ENCODE measurements at regions not wholly inside any gene's neighbourhood (a gene's known extent, or its start where the extent isn't known, plus 50 kb on each side); places are given as distances from the start of the nearest gene placed in this dataset.

DNA sequence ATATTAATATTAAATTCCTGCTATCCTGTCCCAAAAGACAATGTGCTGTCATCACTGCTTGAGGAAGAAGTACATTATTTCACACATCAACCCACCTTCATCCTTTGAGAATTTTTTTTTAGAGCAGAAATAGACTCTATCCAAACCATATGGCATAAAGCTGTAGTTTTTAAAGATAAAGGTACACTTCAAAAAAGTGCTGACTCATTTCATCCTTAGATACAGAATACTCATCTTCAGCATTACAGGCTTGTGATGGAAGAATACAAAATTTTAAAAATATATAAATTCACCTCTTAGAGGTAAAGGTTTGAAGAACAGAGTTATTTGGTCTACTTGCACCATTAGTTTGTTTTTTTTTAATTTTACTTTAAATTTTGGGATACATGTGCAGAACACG, 126.7 kb upstream of the ERG start:
- WGBS (ENCODE audit: extremely low coverage, insufficient coverage, insufficient read length) = no CpG with 5 or more reads among the region's 1 CpG
- no peak for DNase-seq
- Histone ChIP-seq H3K9me3 (ENCODE audit: insufficient read depth, low read depth, low read length) (peaks cover 5% of the 10 kb centered on the region), H4K91ac (ENCODE audit: low read depth, low read length) (no peak overlapping the region), H3K4me1 (ENCODE audit: control insufficient read depth in 1 of 2, insufficient read depth in 2 of 2, low read length in 2 of 2) (peaks cover 0 to 2% of the 10 kb centered on the region in 2 experiments), H4K8ac (ENCODE audit: low read depth, low read length) (no peak overlapping the region), H3K4ac (ENCODE audit: low read depth, low read length) (no peak overlapping the region), H3K27me3 (ENCODE audit: insufficient read depth, low read length) (no peaks in the 10 kb centered on the region), H3K79me2 (ENCODE audit: control insufficient read depth, insufficient read depth, low read length, poor library complexity) (no peaks in the 10 kb centered on the region), H3K18ac (ENCODE audit: low read length) (no peak overlapping the region), H3K4me2 (ENCODE audit: low read length) (no peak overlapping the region), H3K23ac (ENCODE audit: low read length) (no peak overlapping the region), H3K4me3 (ENCODE audit: low read depth, low read length) (no peak overlapping the region), H3K79me1 (ENCODE audit: low read length) (no peaks in the 10 kb centered on the region), H2AK5ac (ENCODE audit: low read length) (no peak overlapping the region), H3K36me3 (ENCODE audit: control insufficient read depth in 1 of 2, insufficient read depth in 2 of 2, low read length in 2 of 2) (no peaks in the 10 kb centered on the region), H3K9ac (ENCODE audit: low read length) (no peak overlapping the region), H2BK12ac (ENCODE audit: low read length) (no peak overlapping the region), H4K12ac (ENCODE audit: low read depth, low read length) (no peak overlapping the region), H3K27ac (ENCODE audit: low read depth, low read length) (no peak overlapping the region), H2AFZ (ENCODE audit: insufficient read depth, low read length, poor library complexity) (no peak overlapping the region), H2BK120ac (ENCODE audit: insufficient read depth, low read length, poor library complexity) (no peak overlapping the region), H3K14ac (ENCODE audit: low read length) (no peak overlapping the region), H2BK5ac (ENCODE audit: low read depth, low read length, poor library complexity) (no peak overlapping the region)

DNA sequence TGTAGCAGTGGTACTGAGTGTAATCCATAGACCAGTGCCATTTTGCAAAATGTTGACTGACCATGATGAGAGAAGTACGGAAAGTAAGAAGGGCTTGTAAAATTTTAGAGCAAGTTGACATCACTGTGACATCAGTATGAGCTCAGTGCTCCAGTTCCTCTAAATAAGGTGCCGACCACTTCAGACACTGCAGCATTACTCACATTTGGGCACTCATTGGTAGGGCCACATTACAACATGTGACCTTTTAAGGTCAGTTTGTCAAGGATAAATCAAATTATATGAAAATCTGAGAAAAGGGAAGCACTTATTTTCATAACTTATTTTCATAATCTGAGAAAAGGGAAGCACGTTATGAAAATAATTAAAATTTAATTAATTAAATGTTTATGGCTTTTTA, 128.0 kb upstream of the ERG start:
- no peak overlapping the region for H3K9ac ChIP-seq (ENCODE audit: low read length)
- H2BK120ac ChIP-seq (ENCODE audit: insufficient read depth, low read length, poor library complexity) = no peak overlapping the region
- H4K8ac ChIP-seq (ENCODE audit: low read depth, low read length) = no peak overlapping the region
- H4K91ac ChIP-seq (ENCODE audit: low read depth, low read length) = no peak overlapping the region
- H3K4me2 ChIP-seq (ENCODE audit: low read length) = no peak overlapping the region
- WGBS (ENCODE audit: extremely low coverage, insufficient coverage, insufficient read length) = no CpG with 5 or more reads among the region's 3 CpGs
- H3K27ac ChIP-seq (ENCODE audit: low read depth, low read length) = no peak overlapping the region
- no peaks in the 10 kb centered on the region for H3K79me1 ChIP-seq (ENCODE audit: low read length)
- no peak overlapping the region for H2AK5ac ChIP-seq (ENCODE audit: low read length)
- H3K9me3 ChIP-seq (ENCODE audit: insufficient read depth, low read depth, low read length) = peaks cover 5% of the 10 kb centered on the region
- peaks cover 0 to 2% of the 10 kb centered on the region in 2 experiments for H3K4me1 ChIP-seq (ENCODE audit: control insufficient read depth in 1 of 2, insufficient read depth in 2 of 2, low read length in 2 of 2)
- H3K18ac ChIP-seq (ENCODE audit: low read length) = no peak overlapping the region
- H3K79me2 ChIP-seq (ENCODE audit: control insufficient read depth, insufficient read depth, low read length, poor library complexity) = no peaks in the 10 kb centered on the region
- no peak overlapping the region for H3K4me3 ChIP-seq (ENCODE audit: low read depth, low read length)
- no peak overlapping the region for H4K12ac ChIP-seq (ENCODE audit: low read depth, low read length)
- H3K14ac ChIP-seq (ENCODE audit: low read length) = no peak overlapping the region
- no peak overlapping the region for H3K4ac ChIP-seq (ENCODE audit: low read depth, low read length)
- no peak overlapping the region for H2BK5ac ChIP-seq (ENCODE audit: low read depth, low read length, poor library complexity)
- no peaks in the 10 kb centered on the region for H3K27me3 ChIP-seq (ENCODE audit: insufficient read depth, low read length)
- no peak overlapping the region for H2AFZ ChIP-seq (ENCODE audit: insufficient read depth, low read length, poor library complexity)
- no peak overlapping the region for H2BK12ac ChIP-seq (ENCODE audit: low read length)
- no peak for DNase-seq
- H3K36me3 ChIP-seq (ENCODE audit: control insufficient read depth in 1 of 2, insufficient read depth in 2 of 2, low read length in 2 of 2) = no peaks in the 10 kb centered on the region
- H3K23ac ChIP-seq (ENCODE audit: low read length) = no peak overlapping the region

DNA sequence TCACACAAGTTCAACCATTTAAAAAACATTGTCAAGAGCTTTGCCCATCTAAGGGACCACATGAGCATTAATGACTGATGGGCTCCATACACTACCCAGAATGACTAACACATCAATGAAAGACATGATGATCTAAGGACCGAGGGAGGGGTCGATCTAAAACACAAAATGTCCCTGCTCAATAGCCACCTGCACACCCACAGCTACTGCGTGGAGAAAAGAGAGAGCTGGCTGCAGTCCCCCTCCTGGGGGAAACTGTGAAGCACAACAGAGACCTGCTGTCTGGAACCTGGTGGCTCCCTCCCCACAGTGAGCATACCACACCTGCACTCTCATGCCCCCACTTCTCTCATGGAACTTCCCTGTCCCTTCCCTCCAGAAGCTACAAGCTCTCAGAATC, 130.1 kb upstream of the ERG start:
- no peak overlapping the region for H2BK12ac ChIP-seq (ENCODE audit: low read length)
- H3K18ac ChIP-seq (ENCODE audit: low read length) = no peak overlapping the region
- no peaks in the 10 kb centered on the region for H3K79me1 ChIP-seq (ENCODE audit: low read length)
- no peak overlapping the region for H4K8ac ChIP-seq (ENCODE audit: low read depth, low read length)
- no peaks in the 10 kb centered on the region for H3K36me3 ChIP-seq (ENCODE audit: control insufficient read depth in 1 of 2, insufficient read depth in 2 of 2, low read length in 2 of 2)
- no peaks in the 10 kb centered on the region for H3K79me2 ChIP-seq (ENCODE audit: control insufficient read depth, insufficient read depth, low read length, poor library complexity)
- no peak for DNase-seq
- H2AFZ ChIP-seq (ENCODE audit: insufficient read depth, low read length, poor library complexity) = no peak overlapping the region
- no peak overlapping the region for H4K91ac ChIP-seq (ENCODE audit: low read depth, low read length)
- H3K14ac ChIP-seq (ENCODE audit: low read length) = no peak overlapping the region
- H3K4me3 ChIP-seq (ENCODE audit: low read depth, low read length) = no peak overlapping the region
- H3K9ac ChIP-seq (ENCODE audit: low read length) = no peak overlapping the region
- H3K9me3 ChIP-seq (ENCODE audit: insufficient read depth, low read depth, low read length) = no peaks in the 10 kb centered on the region
- no CpG with 5 or more reads among the region's 3 CpGs for WGBS (ENCODE audit: extremely low coverage, insufficient coverage, insufficient read length)
- no peak overlapping the region for H3K23ac ChIP-seq (ENCODE audit: low read length)
- no peak overlapping the region for H2BK5ac ChIP-seq (ENCODE audit: low read depth, low read length, poor library complexity)
- H3K27me3 ChIP-seq (ENCODE audit: insufficient read depth, low read length) = no peaks in the 10 kb centered on the region
- no peak overlapping the region for H2BK120ac ChIP-seq (ENCODE audit: insufficient read depth, low read length, poor library complexity)
- no peak overlapping the region for H3K4me2 ChIP-seq (ENCODE audit: low read length)
- H3K4ac ChIP-seq (ENCODE audit: low read depth, low read length) = no peak overlapping the region
- H4K12ac ChIP-seq (ENCODE audit: low read depth, low read length) = no peak overlapping the region
- no peak overlapping the region for H2AK5ac ChIP-seq (ENCODE audit: low read length)
- no peaks in the 10 kb centered on the region for H3K4me1 ChIP-seq (ENCODE audit: control insufficient read depth in 1 of 2, insufficient read depth in 2 of 2, low read length in 2 of 2)
- H3K27ac ChIP-seq (ENCODE audit: low read depth, low read length) = no peak overlapping the region

GRCh38 chr21:38631206-38631605, 132.9 kb upstream of the ERG start:
- WGBS (ENCODE audit: extremely low coverage, insufficient coverage, insufficient read length) = no CpG with 5 or more reads among the region's 6 CpGs
- Histone ChIP-seq H3K4ac (ENCODE audit: low read depth, low read length) (no peak overlapping the region), H3K9me3 (ENCODE audit: insufficient read depth, low read depth, low read length) (no peaks in the 10 kb centered on the region)

More at GRCh38 chr21:38631206-38631605, 132.9 kb upstream of the ERG start:
- Histone ChIP-seq H3K4me3 (ENCODE audit: low read depth, low read length) (no peak overlapping the region), H3K79me1 (ENCODE audit: low read length) (no peaks in the 10 kb centered on the region), H3K36me3 (ENCODE audit: control insufficient read depth in 1 of 2, insufficient read depth in 2 of 2, low read length in 2 of 2) (no peaks in the 10 kb centered on the region), H3K27me3 (ENCODE audit: insufficient read depth, low read length) (no peaks in the 10 kb centered on the region), H3K79me2 (ENCODE audit: control insufficient read depth, insufficient read depth, low read length, poor library complexity) (no peaks in the 10 kb centered on the region), H3K9ac (ENCODE audit: low read length) (no peak overlapping the region), H4K91ac (ENCODE audit: low read depth, low read length) (no peak overlapping the region), H3K14ac (ENCODE audit: low read length) (no peak overlapping the region), H2BK5ac (ENCODE audit: low read depth, low read length, poor library complexity) (no peak overlapping the region), H2BK120ac (ENCODE audit: insufficient read depth, low read length, poor library complexity) (no peak overlapping the region), H2AK5ac (ENCODE audit: low read length) (no peak overlapping the region), H4K8ac (ENCODE audit: low read depth, low read length) (no peak overlapping the region), H4K12ac (ENCODE audit: low read depth, low read length) (no peak overlapping the region), H2AFZ (ENCODE audit: insufficient read depth, low read length, poor library complexity) (no peak overlapping the region), H3K4me2 (ENCODE audit: low read length) (no peak overlapping the region), H3K4me1 (ENCODE audit: control insufficient read depth in 1 of 2, insufficient read depth in 2 of 2, low read length in 2 of 2) (no peaks in the 10 kb centered on the region), H3K23ac (ENCODE audit: low read length) (no peak overlapping the region), H2BK12ac (ENCODE audit: low read length) (no peak overlapping the region), H3K18ac (ENCODE audit: low read length) (no peak overlapping the region), H3K27ac (ENCODE audit: low read depth, low read length) (no peak overlapping the region)
- DNase-seq = no peak
